Neural crest cell (in vitro differentiated cells): ENCODE measurements at regions not wholly inside any gene's neighbourhood (a gene's known extent, or its start where the extent isn't known, plus 50 kb on each side); places are given as distances from the start of the nearest gene placed in this dataset.
"Not testable (repeated sequence)": the region's sequence is repeated elsewhere in the genome, so short reads cannot be mapped to it uniquely, and the experiment has no call there.

Experiments
- DNase-seq: peaks from one replicate; pipeline ENCODE4 v3.0.0; 2021; ENCODE audit warnings: low read depth, mixed read lengths, low spot score
- H3K27ac Mint-ChIP-seq: one replicate; pipeline ENCODE4 v1.8.0; 2021; ENCODE audit warnings: mild to moderate bottlenecking, mixed read lengths; ENCODE audit not compliant: unreplicated experiment
- H3K27me3 Mint-ChIP-seq: 2 replicates; pipeline ENCODE4 v1.8.0; 2021; ENCODE audit warnings: low read depth, mild to moderate bottlenecking, mixed read lengths
- H3K36me3 Mint-ChIP-seq: 2 replicates; pipeline ENCODE4 v1.8.0; 2021; ENCODE audit warnings: low read depth, mild to moderate bottlenecking, mixed read lengths
- H3K4me1 Mint-ChIP-seq: 2 replicates; pipeline ENCODE4 v1.8.0; 2021; ENCODE audit warnings: mixed read lengths
- H3K4me3 Mint-ChIP-seq: one replicate; pipeline ENCODE4 v1.8.0; 2021; ENCODE audit warnings: mild to moderate bottlenecking, mixed read lengths
- H3K9me3 Mint-ChIP-seq: 2 replicates; pipeline ENCODE4 v1.8.0; 2021; ENCODE audit warnings: mixed read lengths
- CTCF ChIP-seq: fragments of 200-600 bp; sonication (generic); conservative IDR thresholded peaks from 2 replicates; pipeline ENCODE4 v1.5.0; 2021; ENCODE audit warnings: antibody characterized with exemption, mild to moderate bottlenecking

- peak overlapping the region; percentile 20 for H3K4me3 Mint-ChIP-seq
- TF ChIP-seq CTCF, result peak; percentile 54
- H3K36me3 Mint-ChIP-seq, DNase-seq, H3K27me3 Mint-ChIP-seq, H3K9me3 Mint-ChIP-seq, H3K27ac Mint-ChIP-seq, H3K4me1 Mint-ChIP-seq: not testable (repeated sequence)
These were observed 75.4 kb upstream of the LPCAT1 start for GRCh38 chr5:1598950-1599737.

- peak overlapping the region; percentile 12 for H3K4me3 Mint-ChIP-seq
- H3K36me3 Mint-ChIP-seq, H3K27ac Mint-ChIP-seq, H3K4me1 Mint-ChIP-seq, DNase-seq, H3K9me3 Mint-ChIP-seq, H3K27me3 Mint-ChIP-seq: not testable (repeated sequence)
These were observed 73.3 kb upstream of the LPCAT1 start for GRCh38 chr5:1597093-1597473.

- peak overlapping the region; percentile 12 for H3K4me3 Mint-ChIP-seq
- not testable (repeated sequence) for H3K36me3 Mint-ChIP-seq, H3K4me1 Mint-ChIP-seq, H3K27me3 Mint-ChIP-seq, DNase-seq, H3K27ac Mint-ChIP-seq, H3K9me3 Mint-ChIP-seq
These were observed 72.8 kb upstream of the LPCAT1 start for GRCh38 chr5:1596462-1597092.

DNA sequence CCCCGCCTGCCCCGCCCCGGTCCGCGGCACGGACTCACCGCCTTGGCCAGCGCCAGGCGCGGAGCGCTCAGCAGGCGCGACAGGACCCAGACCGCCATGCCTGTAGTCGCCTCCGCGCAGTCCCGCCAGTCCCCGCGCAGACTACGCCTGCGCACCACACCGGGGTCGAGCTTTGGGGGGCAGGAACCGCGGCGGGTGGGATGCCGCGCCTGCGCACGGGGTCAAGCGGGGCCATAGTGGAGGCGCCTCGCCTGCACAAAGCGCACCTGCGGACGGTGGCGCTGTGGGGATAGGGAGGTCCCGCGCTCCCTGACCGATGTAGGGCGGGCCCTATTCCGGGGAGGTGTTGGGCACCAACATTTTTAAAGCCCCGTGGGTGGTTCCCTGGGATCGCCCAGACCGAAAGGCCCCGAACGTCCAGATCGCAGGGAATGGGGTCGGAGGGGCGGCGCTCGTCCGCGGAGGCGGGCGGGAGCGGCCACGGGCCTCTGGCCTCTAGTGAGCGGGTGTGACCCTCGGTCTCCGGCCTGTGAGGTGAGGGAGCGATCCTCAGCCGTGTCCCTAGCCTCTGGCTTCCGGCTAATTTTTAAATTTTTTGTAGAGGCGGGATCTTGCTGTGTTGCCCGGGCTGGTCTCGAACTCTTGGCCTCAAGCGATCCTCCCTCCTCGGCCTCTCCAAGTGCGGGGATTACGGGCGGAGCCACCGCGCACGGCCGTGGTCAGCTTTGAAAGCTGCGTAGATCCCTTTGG, 70.8 kb upstream of the LPCAT1 start:
- Mint-ChIP-seq H3K4me3 (peak overlapping the region; percentile 86), H3K27ac (no peak overlapping the region), H3K36me3 (peaks cover 2% of the 10 kb centered on the region), H3K4me1 (peaks cover 7% of the 10 kb centered on the region), H3K27me3 (no peaks in the 10 kb centered on the region), H3K9me3 (no peaks in the 10 kb centered on the region)
- peak; percentile 86 for DNase-seq
- peak; percentile 59 for TF ChIP-seq CTCF

GRCh38 chr5:1593903-1594356, 70.2 kb upstream of the LPCAT1 start:
- Mint-ChIP-seq H3K9me3 (no peaks in the 10 kb centered on the region), H3K27me3 (no peaks in the 10 kb centered on the region), H3K36me3 (peaks cover 6% of the 10 kb centered on the region), H3K27ac (no peak overlapping the region), H3K4me1 (peaks cover 7% of the 10 kb centered on the region), H3K4me3 (peak overlapping the region; percentile 89)
- no peak for DNase-seq
- no peak for TF ChIP-seq CTCF

GRCh38 chr5:1588071-1588694, 64.4 kb upstream of the LPCAT1 start:
- DNase-seq, H3K27ac Mint-ChIP-seq, H3K27me3 Mint-ChIP-seq, H3K4me3 Mint-ChIP-seq, H3K4me1 Mint-ChIP-seq, H3K9me3 Mint-ChIP-seq: not testable (repeated sequence)
- peaks cover 47% of the 10 kb centered on the region for H3K36me3 Mint-ChIP-seq

DNA sequence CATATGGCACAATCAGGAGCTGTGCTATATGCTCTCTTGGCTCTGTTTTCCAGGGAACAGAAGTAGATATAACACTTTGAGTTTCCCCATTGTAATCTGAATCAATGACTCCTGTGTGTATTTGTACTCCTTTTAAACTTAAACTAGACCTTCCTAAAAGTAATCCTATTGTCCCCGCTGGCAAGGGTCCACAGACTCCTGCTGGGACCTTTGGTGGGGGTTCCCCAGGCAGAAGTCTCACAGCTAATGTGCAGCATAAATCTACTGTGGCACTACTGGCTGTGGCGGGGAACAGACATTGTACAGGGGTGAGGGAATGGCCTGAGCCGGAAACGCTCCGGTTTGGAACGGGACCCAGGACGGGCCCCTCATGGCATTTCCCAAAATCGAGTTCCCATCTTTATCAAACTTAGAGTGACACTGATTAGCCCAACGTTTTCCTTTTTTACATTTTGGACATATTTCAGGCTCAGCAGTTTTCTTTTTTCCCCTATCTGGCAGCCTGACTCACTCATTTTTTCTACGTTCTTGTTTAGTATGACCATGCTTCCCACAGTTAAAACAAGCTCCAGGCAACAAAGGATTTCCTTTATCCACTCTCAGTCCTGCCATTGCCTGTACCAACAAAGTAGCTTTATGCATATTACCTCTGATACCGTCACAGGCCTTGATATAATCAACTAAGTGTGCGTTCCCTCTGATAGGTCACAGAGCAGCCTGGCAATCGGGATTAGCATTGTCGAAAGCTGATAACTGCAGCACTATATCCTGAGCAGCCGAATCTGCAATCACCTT, 59.5 kb upstream of the LPCAT1 start:
- H3K27ac Mint-ChIP-seq, H3K9me3 Mint-ChIP-seq, H3K4me1 Mint-ChIP-seq, H3K4me3 Mint-ChIP-seq, DNase-seq, H3K27me3 Mint-ChIP-seq: not testable (repeated sequence)
- peaks cover 51% of the 10 kb centered on the region for H3K36me3 Mint-ChIP-seq

GRCh38 chr5:1579389-1579788, 55.6 kb upstream of the LPCAT1 start:
- not testable (repeated sequence) for H3K27me3 Mint-ChIP-seq, H3K4me1 Mint-ChIP-seq
- peaks cover 26% of the 10 kb centered on the region for H3K36me3 Mint-ChIP-seq

DNA sequence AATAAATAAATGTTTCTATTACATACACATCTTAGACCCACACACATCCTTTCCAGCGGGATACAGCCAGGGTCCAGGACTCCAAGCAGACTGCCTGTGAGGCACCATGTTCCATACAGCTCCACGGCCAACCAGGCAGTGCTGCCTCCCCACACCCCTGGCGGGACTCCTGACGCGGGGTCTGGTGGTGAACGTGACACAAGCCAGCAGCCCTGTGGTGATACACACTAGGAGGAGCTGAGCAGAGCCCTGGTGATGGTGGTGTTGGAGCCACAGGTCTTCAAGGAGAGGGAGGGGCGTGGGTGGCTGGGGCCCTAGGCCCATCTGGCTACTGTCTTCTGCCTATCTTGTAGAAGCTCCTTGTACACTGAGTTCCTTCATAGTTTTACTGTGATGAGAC, 53.1 kb upstream of the LPCAT1 start:
- H3K9me3 Mint-ChIP-seq, H3K4me3 Mint-ChIP-seq, H3K27me3 Mint-ChIP-seq, DNase-seq, H3K27ac Mint-ChIP-seq, H3K4me1 Mint-ChIP-seq: not testable (repeated sequence)
- peaks cover 25% of the 10 kb centered on the region for H3K36me3 Mint-ChIP-seq

More at GRCh38 chr5:1579389-1579788, 55.6 kb upstream of the LPCAT1 start:
- not testable (repeated sequence) for H3K9me3 Mint-ChIP-seq, H3K27ac Mint-ChIP-seq, H3K4me3 Mint-ChIP-seq, DNase-seq
